HCT116 (cell line): ENCODE measurements at regions not wholly inside any gene's neighbourhood (a gene's known extent, or its start where the extent isn't known, plus 50 kb on each side); places are given as distances from the start of the nearest gene placed in this dataset.

ENCODE experiments used
- ATAC-seq: fragments of 200-7000 bp; cut with Tn5 transposase; 2 replicates; pipeline ENCODE4 v1.9.1; 2020; ENCODE audit warnings: mild to moderate bottlenecking, moderate library complexity
- BruUV-seq: library from RNA; stranded (reverse); fragments of 400-500 nt; replicated peaks from 2 replicates; lab custom pipeline; 2021; lab: Mats Ljungman, UMichigan
- CTCF ChIA-PET: fragments of 300-600 bp; sonication (Branson Sonifier 250); formaldehyde crosslinking; loops from one replicate; lab custom pipeline; 2021; ENCODE audit warnings: antibody characterized with exemption; lab: Charles Lee
- POLR2A ChIA-PET: fragments of 300-600, 350-600 bp; sonication (Branson Sonifier 250); formaldehyde crosslinking; loops from one replicate; lab custom pipeline; 2021; ENCODE audit warnings: antibody characterized with exemption; lab: Charles Lee
- RAD21 ChIA-PET, 2 experiments: fragments of 300-600 bp; sonication (Branson Sonifier 250); formaldehyde crosslinking; loops; one replicate each; lab custom pipeline; 2023; ENCODE audit warnings: low total read pairs in 2 of 2; ENCODE audit not compliant: uncharacterized antibody in 2 of 2, unreplicated experiment in 2 of 2, low non-redundant PET in 1 of 2; lab: Charles Lee
- DNase-seq: peaks from one replicate; pipeline ENCODE4 v3.0.0-alpha.2; 2010; ENCODE audit warnings: low read depth, low spot score
- H2AFZ ChIP-seq: fragments of 200-600 bp; shearing (Covaris generic), sonication (generic); 2 replicates; pipeline ENCODE4 v1.6.1; 2017; ENCODE audit warnings: low read depth, mixed run types, mixed read lengths, antibody characterized with exemption, low read length; ENCODE audit not compliant: poor library complexity, severe bottlenecking
- H3K27ac ChIP-seq: 2 replicates; pipeline ENCODE4 v1.5.1; 2012; ENCODE audit warnings: low read depth, low read length
- H3K27me3 ChIP-seq: fragments of 200-600 bp; sonication (generic); 2 replicates; pipeline ENCODE4 v1.6.1; 2016; ENCODE audit warnings: mixed run types, low read length, mixed read lengths; ENCODE audit not compliant: insufficient read depth
- H3K36me3 ChIP-seq, 2 experiments: fragments of 200-500 bp in 1 of 2; fragments of 200-600 bp in 1 of 2; sonication (Bioruptor generic) in 1 of 2; sonication (generic) in 1 of 2; 2 replicates each; pipeline versions ENCODE4 v1.5.1 to v1.6.1; 2014 to 2016; ENCODE audit warnings: low read length in 2 of 2, inconsistent platforms in 1 of 2, mixed read lengths in 1 of 2, mixed run types in 1 of 2; ENCODE audit not compliant: insufficient read depth in 2 of 2, control insufficient read depth in 1 of 2
- H3K4me1 ChIP-seq, 2 experiments: fragments of 200-600 bp in 1 of 2; sonication (generic) in 1 of 2; 2 replicates each; pipeline versions ENCODE4 v1.5.1 to v1.6.1; 2012 to 2017; ENCODE audit warnings: low read length in 2 of 2, inconsistent platforms in 1 of 2, mild to moderate bottlenecking in 1 of 2, mixed read lengths in 1 of 2, mixed run types in 1 of 2, moderate library complexity in 1 of 2; ENCODE audit not compliant: insufficient read depth in 2 of 2, control insufficient read depth in 1 of 2
- H3K4me2 ChIP-seq: fragments of 200-600 bp; sonication (generic); 2 replicates; pipeline ENCODE4 v1.6.1; 2017; ENCODE audit warnings: mixed run types, low read length, mixed read lengths
- H3K4me3 ChIP-seq, 2 experiments: fragments of 200-600 bp in 1 of 2; sonication (generic) in 1 of 2; replicated peaks in 1 of 2; 2 replicates each; pipeline ENCODE4 v1.5.1; 2011 to 2016; ENCODE audit warnings: low read length in 2 of 2, control low read depth in 1 of 2, low read depth in 1 of 2, mild to moderate bottlenecking in 1 of 2, mixed read lengths in 1 of 2, mixed run types in 1 of 2
- H3K79me2 ChIP-seq: fragments of 200-600 bp; sonication (generic); 2 replicates; pipeline ENCODE4 v1.6.1; 2017; ENCODE audit warnings: mild to moderate bottlenecking, mixed run types, low read length, moderate library complexity, mixed read lengths; ENCODE audit not compliant: insufficient read depth
- H3K9ac ChIP-seq: fragments of 200-600 bp; sonication (generic); 2 replicates; pipeline ENCODE4 v1.6.1; 2016; ENCODE audit warnings: low read length, mixed read lengths
- H3K9me2 ChIP-seq: fragments of 200-600 bp; sonication (generic), shearing (Covaris generic); 2 replicates; pipeline ENCODE4 v1.6.1; 2017; ENCODE audit warnings: mixed run types, mild to moderate bottlenecking, moderate library complexity; ENCODE audit not compliant: insufficient read depth
- H3K9me3 ChIP-seq, 2 experiments: fragments of 200-500 bp in 1 of 2; fragments of 200-600 bp in 1 of 2; sonication (Bioruptor generic) in 1 of 2; sonication (generic) in 1 of 2; 2 replicates each; pipeline ENCODE4 v1.6.1; 2014 to 2017; ENCODE audit warnings: low read length in 2 of 2, mixed read lengths in 2 of 2, inconsistent platforms in 1 of 2, low read depth in 1 of 2, mild to moderate bottlenecking in 1 of 2, mixed run types in 1 of 2, moderate library complexity in 1 of 2; ENCODE audit not compliant: control insufficient read depth in 1 of 2, insufficient read depth in 1 of 2
- H4K20me1 ChIP-seq: fragments of 200-600 bp; sonication (generic), shearing (Covaris generic); 2 replicates; pipeline ENCODE4 v1.6.1; 2017; ENCODE audit warnings: mixed run types, mild to moderate bottlenecking, moderate library complexity; ENCODE audit not compliant: insufficient read depth
- CBX3 ChIP-seq: IDR thresholded peaks from 2 replicates; pipeline ENCODE4 v1.6.1; 2012; ENCODE audit warnings: low read depth
- CEBPB ChIP-seq: IDR thresholded peaks from 2 replicates; pipeline ENCODE4 v1.6.1; 2012; ENCODE audit warnings: low read depth
- EZH2phosphoT487 ChIP-seq: fragments of 200-600 bp; IDR thresholded peaks from 2 replicates; pipeline ENCODE4 v1.6.1; 2018; ENCODE audit warnings: antibody characterized with exemption, borderline replicate concordance
- JUND ChIP-seq: IDR thresholded peaks from 2 replicates; pipeline ENCODE4 v1.6.1; 2012
- POLR2AphosphoS5 ChIP-seq: IDR thresholded peaks from 2 replicates; pipeline ENCODE4 v1.6.1; 2011; ENCODE audit warnings: mild to moderate bottlenecking, low read depth, low read length, moderate library complexity
- RAD21 ChIP-seq: IDR thresholded peaks from 2 replicates; pipeline ENCODE4 v1.6.1; 2012; ENCODE audit warnings: low read depth, mild to moderate bottlenecking
- REST ChIP-seq: IDR thresholded peaks from 2 replicates; pipeline ENCODE4 v1.6.1; 2012; ENCODE audit warnings: low read depth
- SIN3A ChIP-seq: IDR thresholded peaks from 2 replicates; pipeline ENCODE4 v1.6.1; 2012; ENCODE audit warnings: low read depth
- SP1 ChIP-seq: IDR thresholded peaks from 2 replicates; pipeline ENCODE4 v1.6.1; 2012; ENCODE audit warnings: low read depth
- SRF ChIP-seq: IDR thresholded peaks from 2 replicates; pipeline ENCODE4 v1.6.1; 2012; ENCODE audit warnings: low read depth
- TCF7L2 ChIP-seq: IDR thresholded peaks from 2 replicates; pipeline ENCODE4 v1.7.0; 2011; ENCODE audit warnings: borderline replicate concordance, inconsistent platforms; ENCODE audit not compliant: insufficient read depth, insufficient read length; ENCODE audit errors: extremely low read depth
- YY1 ChIP-seq: IDR thresholded peaks from 2 replicates; pipeline ENCODE4 v1.6.1; 2011; ENCODE audit warnings: low read length, low read depth, moderate library complexity, mild to moderate bottlenecking; ENCODE audit not compliant: insufficient replicate concordance; ENCODE audit errors: extremely low read depth
- ZFX ChIP-seq: fragments of 450-650 bp; IDR thresholded peaks from 2 replicates; pipeline ENCODE4 v1.6.1; 2017
- intact Hi-C: fragments of 100-400 bp; cut with micrococcal nuclease; formaldehyde crosslinking; loops from 2 replicates; pipeline ENCODE4 v1.10.0; 2022

GRCh38 chr4:54554339-54554990 is 103.3 kb upstream of the KIT start:
- no peaks in the 10 kb centered on the region for H3K79me2 ChIP-seq
- ChIA-PET POLR2A (no interaction called here), CTCF (no interaction called here), RAD21 (no interaction called here)
- H3K4me2 ChIP-seq: no peak overlapping the region
- no TSS peak for BruUV-seq
- H3K9me3 ChIP-seq: no peaks in the 10 kb centered on the region
- no peaks in the 10 kb centered on the region for H4K20me1 ChIP-seq
- ATAC-seq: no peak
- no peaks in the 10 kb centered on the region for H3K36me3 ChIP-seq
- peaks cover 12% of the 10 kb centered on the region; the same call in 1 of the 2 replicates for H3K27me3 ChIP-seq
- intact Hi-C loops: no loop called here
- TF ChIP-seq ZFX (no peak), POLR2AphosphoS5 (no peak), JUND (no peak), EZH2phosphoT487 (no peak), RAD21 (no peak), TCF7L2 (no peak), REST (no peak), SRF (no peak), SP1 (no peak), SIN3A (no peak), YY1 (no peak), CBX3 (no peak), CEBPB (no peak)
- H2AFZ ChIP-seq: no peak overlapping the region
- no peaks in the 10 kb centered on the region for H3K9me2 ChIP-seq
- no peaks in the 10 kb centered on the region for H3K4me1 ChIP-seq
- no peak overlapping the region for H3K4me3 ChIP-seq
- no peak overlapping the region for H3K9ac ChIP-seq
- no peak for DNase-seq
- H3K27ac ChIP-seq: no peak overlapping the region
